ENCODE measurements at regions not wholly inside any gene's neighbourhood (a gene's known extent, or its start where the extent isn't known, plus 50 kb on each side); places are given as distances from the start of the nearest gene placed in this dataset.
"Not testable (repeated sequence)": the region's sequence is repeated elsewhere in the genome, so short reads cannot be mapped to it uniquely, and the experiment has no call there.

GRCh38 chr4:105050896-105051295, 95.8 kb upstream of the TET2 start:
- no peak for DNase-seq (ENCODE audit: low read depth)

GRCh38 chr4:105057370-105058105, 89.1 kb upstream of the TET2 start:
- DNase-seq (ENCODE audit: low read depth): no peak

- DNase-seq (ENCODE audit: low read depth): no peak
Measured at GRCh38 chr4:105058177-105058812, 88.4 kb upstream of the TET2 start.

- DNase-seq (ENCODE audit: low read depth): no peak
Measured at GRCh38 chr4:105059337-105059736, 87.3 kb upstream of the TET2 start.

GRCh38 chr4:105060628-105061027, 86.0 kb upstream of the TET2 start:
- no peak for DNase-seq (ENCODE audit: low read depth)

GRCh38 chr4:105061136-105061696, 85.5 kb upstream of the TET2 start:
- no peak for DNase-seq (ENCODE audit: low read depth)

GRCh38 chr4:105061731-105062130, 84.9 kb upstream of the TET2 start:
- DNase-seq (ENCODE audit: low read depth): no peak

- no peak for DNase-seq (ENCODE audit: low read depth)
Measured at GRCh38 chr4:105066401-105066800, 80.3 kb upstream of the TET2 start.

- no peak for DNase-seq (ENCODE audit: low read depth)
Measured at GRCh38 chr4:105067431-105067830, 79.2 kb upstream of the TET2 start.

- no peak for DNase-seq (ENCODE audit: low read depth)
Measured at GRCh38 chr4:105067946-105068345, 78.7 kb upstream of the TET2 start.

GRCh38 chr4:105068516-105068915, 78.2 kb upstream of the TET2 start:
- no peak for DNase-seq (ENCODE audit: low read depth)

GRCh38 chr4:105072095-105072494, 74.6 kb upstream of the TET2 start:
- not testable (repeated sequence) for DNase-seq (ENCODE audit: low read depth)

GRCh38 chr4:105074097-105074496, 72.6 kb upstream of the TET2 start:
- DNase-seq (ENCODE audit: low read depth): no peak

GRCh38 chr4:105075045-105075444, 71.6 kb upstream of the TET2 start:
- DNase-seq (ENCODE audit: low read depth): no peak

GRCh38 chr4:105088110-105088879, 58.4 kb upstream of the TET2 start:
- DNase-seq (ENCODE audit: low read depth): peak; percentile 74

- DNase-seq (ENCODE audit: low read depth): peak; percentile 72
Measured at GRCh38 chr4:105092356-105092755, 54.3 kb upstream of the TET2 start.

GRCh38 chr4:105092768-105093167, 53.9 kb upstream of the TET2 start:
- no peak for DNase-seq (ENCODE audit: low read depth)

- no peak for DNase-seq (ENCODE audit: low read depth)
Measured at GRCh38 chr4:105093975-105094374, 52.7 kb upstream of the TET2 start.
